Ishikawa (cell line): ENCODE measurements at regions not wholly inside any gene's neighbourhood (a gene's known extent, or its start where the extent isn't known, plus 50 kb on each side); places are given as distances from the start of the nearest gene placed in this dataset.

Source experiments
- CEBPB ChIP-seq: IDR thresholded peaks from 2 replicates; pipeline ENCODE4 v1.6.1; 2012
- EP300 ChIP-seq: IDR thresholded peaks from 2 replicates; pipeline ENCODE4 v1.6.1; 2012; ENCODE audit warnings: borderline replicate concordance
- RAD21 ChIP-seq: IDR thresholded peaks from 2 replicates; pipeline ENCODE4 v1.6.1; 2012; ENCODE audit warnings: low read depth
- TEAD4 ChIP-seq: IDR thresholded peaks from 2 replicates; pipeline ENCODE4 v1.6.1; 2012

- no peak for TF ChIP-seq EP300
- TF ChIP-seq CEBPB: no peak
- no peak for TF ChIP-seq RAD21
- no peak for TF ChIP-seq TEAD4
Observed at GRCh38 chr3:40753951-40754350, 229.2 kb downstream of the ZNF621 start.
